SK-N-SH (cell line): ENCODE measurements at regions not wholly inside any gene's neighbourhood (a gene's known extent, or its start where the extent isn't known, plus 50 kb on each side); places are given as distances from the start of the nearest gene placed in this dataset.

Experiments used
- CTCF ChIA-PET: fragments of 300-600, 350-600 bp; formaldehyde crosslinking; extraction: SDS; loops from one replicate; lab custom pipeline; 2021; lab: Yijun Ruan, JAX
- POLR2A ChIA-PET: fragments of 350-600 bp; sonication (Branson Sonifier 250); formaldehyde crosslinking; extraction: SDS; loops from one replicate; lab custom pipeline; 2020; ENCODE audit warnings: antibody characterized with exemption, inconsistent platforms; lab: Yijun Ruan, JAX
- DNase-seq: peaks from one replicate; pipeline ENCODE4 v3.0.0; 2012
- H2AFZ ChIP-seq: fragments of 200-600 bp; sonication (generic); 2 replicates; pipeline ENCODE4 v1.8.1; 2016; ENCODE audit warnings: antibody characterized with exemption, mild to moderate bottlenecking, low read depth
- H3F3A ChIP-seq: fragments of 200-600 bp; sonication (generic); replicated peaks from 2 replicates; pipeline ENCODE3; 2016; ENCODE audit warnings: antibody characterized with exemption, mild to moderate bottlenecking; ENCODE audit not compliant: insufficient read depth
- H3K27ac ChIP-seq, 2 experiments: fragments of 200-500 bp in 1 of 2; fragments of 200-600 bp in 1 of 2; sonication (Bioruptor generic) in 1 of 2; sonication (generic), shearing (Covaris generic) in 1 of 2; 2 replicates each; pipeline versions ENCODE4 v1.5.1 to v1.6.1; 2014 to 2016; ENCODE audit warnings: low read depth in 2 of 2, inconsistent platforms in 1 of 2, low read length in 1 of 2, mild to moderate bottlenecking in 1 of 2, mixed read lengths in 1 of 2
- H3K27me3 ChIP-seq: fragments of 200-600 bp; sonication (generic), shearing (Covaris generic); 2 replicates; pipeline ENCODE4 v1.6.1; 2016; ENCODE audit warnings: mixed run types; ENCODE audit not compliant: insufficient read depth
- H3K36me3 ChIP-seq, 2 experiments: fragments of 200-500 bp in 1 of 2; fragments of 200-600 bp in 1 of 2; sonication (Bioruptor generic) in 1 of 2; sonication (generic) in 1 of 2; replicated peaks in 1 of 2; 2 replicates each; pipeline versions ENCODE3 to v1.5.1; 2014 to 2016; ENCODE audit warnings: low read length in 1 of 2, mild to moderate bottlenecking in 1 of 2; ENCODE audit not compliant: insufficient read depth in 2 of 2, control insufficient read depth in 1 of 2
- H3K4me1 ChIP-seq, 2 experiments: fragments of 200-500 bp in 1 of 2; fragments of 200-600 bp in 1 of 2; sonication (Bioruptor generic) in 1 of 2; sonication (generic), shearing (Covaris generic) in 1 of 2; 2 replicates each; pipeline versions ENCODE4 v1.5.1 to v1.6.1; 2014 to 2016; ENCODE audit warnings: low read depth in 1 of 2, low read length in 1 of 2, mixed run types in 1 of 2; ENCODE audit not compliant: insufficient read depth in 2 of 2, control insufficient read depth in 1 of 2
- H3K4me2 ChIP-seq: fragments of 200-600 bp; sonication (generic), shearing (Covaris generic); 2 replicates; pipeline ENCODE4 v1.6.1; 2017; ENCODE audit warnings: mixed run types
- H3K4me3 ChIP-seq, 2 experiments: fragments of 200-500 bp in 1 of 2; fragments of 200-600 bp in 1 of 2; sonication (Bioruptor generic) in 1 of 2; sonication (generic), shearing (Covaris generic) in 1 of 2; 2 replicates each; pipeline versions ENCODE4 v1.5.1 to v1.8.1; 2014 to 2016; ENCODE audit warnings: low read depth in 2 of 2, inconsistent platforms in 1 of 2, low read length in 1 of 2, mild to moderate bottlenecking in 1 of 2, mixed read lengths in 1 of 2, moderate library complexity in 1 of 2
- H3K79me2 ChIP-seq: fragments of 200-600 bp; sonication (generic); 2 replicates; pipeline ENCODE4 v1.8.1; 2017; ENCODE audit warnings: mild to moderate bottlenecking; ENCODE audit not compliant: insufficient read depth
- H3K9ac ChIP-seq: fragments of 200-600 bp; sonication (generic); 2 replicates; pipeline ENCODE4 v1.6.1; 2017; ENCODE audit warnings: mixed run types
- H3K9me2 ChIP-seq: fragments of 200-600 bp; sonication (generic); 2 replicates; pipeline ENCODE4 v1.6.1; 2017; ENCODE audit warnings: mixed run types
- H3K9me3 ChIP-seq: fragments of 200-600 bp; sonication (generic); 2 replicates; pipeline ENCODE4 v1.6.1; 2017; ENCODE audit warnings: mixed run types, mild to moderate bottlenecking, moderate library complexity
- H4K20me1 ChIP-seq: fragments of 200-600 bp; sonication (generic); 2 replicates; pipeline ENCODE4 v1.6.1; 2017; ENCODE audit warnings: mild to moderate bottlenecking, mixed run types; ENCODE audit not compliant: insufficient read depth
- EZH2phosphoT487 ChIP-seq: fragments of 200-600 bp; sonication (generic); IDR thresholded peaks from 2 replicates; pipeline ENCODE4 v1.6.1; 2017; ENCODE audit warnings: low read depth, mixed run types, mild to moderate bottlenecking, antibody characterized with exemption, moderate library complexity, borderline replicate concordance
- FOXJ3 ChIP-seq: sonication (generic); formaldehyde crosslinking; IDR thresholded peaks from 2 replicates; pipeline ENCODE4 v1.5.1; 2020; ENCODE audit warnings: mild to moderate bottlenecking, missing genetic modification reagents
- GABPA ChIP-seq: IDR thresholded peaks from 2 replicates; pipeline ENCODE4 v1.4.0; 2012; ENCODE audit warnings: low read depth, mild to moderate bottlenecking
- GATA2 ChIP-seq: sonication (generic); formaldehyde crosslinking; IDR thresholded peaks from 2 replicates; pipeline ENCODE4 v1.5.0; 2020; ENCODE audit warnings: mild to moderate bottlenecking, missing genetic modification reagents
- JUND ChIP-seq: IDR thresholded peaks from 2 replicates; pipeline ENCODE4 v1.4.0; 2012
- MAX ChIP-seq: IDR thresholded peaks from 2 replicates; pipeline ENCODE4 v1.4.0; 2012; ENCODE audit warnings: low read depth
- MEF2A ChIP-seq: IDR thresholded peaks from 2 replicates; pipeline ENCODE4 v1.4.0; 2012; ENCODE audit warnings: low read depth, borderline replicate concordance
- MXI1 ChIP-seq: IDR thresholded peaks from 2 replicates; pipeline ENCODE4 v1.6.1; 2012; ENCODE audit warnings: mild to moderate bottlenecking, low read depth, low read length, improper control_type of control experiment
- NFIC ChIP-seq: IDR thresholded peaks from 2 replicates; pipeline ENCODE4 v1.4.0; 2012; ENCODE audit warnings: borderline replicate concordance
- POLR2AphosphoS5 ChIP-seq: IDR thresholded peaks from 2 replicates; pipeline ENCODE4 v1.6.1; 2012; ENCODE audit warnings: low read depth, low read length
- RAD21 ChIP-seq: IDR thresholded peaks from 2 replicates; pipeline ENCODE4 v1.6.1; 2012; ENCODE audit warnings: mild to moderate bottlenecking, low read length
- RCOR1 ChIP-seq: fragments of 150-350 bp; IDR thresholded peaks from 2 replicates; pipeline ENCODE4 v1.6.1; 2017; ENCODE audit warnings: antibody characterized with exemption, low read length
- RXRA ChIP-seq: IDR thresholded peaks from 2 replicates; pipeline ENCODE4 v1.4.0; 2012; ENCODE audit warnings: low read depth, mild to moderate bottlenecking, borderline replicate concordance
- SIN3A ChIP-seq: IDR thresholded peaks from 2 replicates; pipeline ENCODE4 v1.6.1; 2012; ENCODE audit warnings: low read depth, mild to moderate bottlenecking, low read length, moderate library complexity, borderline replicate concordance
- SMC3 ChIP-seq: IDR thresholded peaks from 2 replicates; pipeline ENCODE4 v1.6.1; 2012; ENCODE audit warnings: low read depth, low read length, improper control_type of control experiment
- TCF12 ChIP-seq: IDR thresholded peaks from 2 replicates; pipeline ENCODE4 v1.4.0; 2012
- TEAD4 ChIP-seq: IDR thresholded peaks from 2 replicates; pipeline ENCODE4 v1.4.0; 2012; ENCODE audit warnings: mild to moderate bottlenecking, borderline replicate concordance; ENCODE audit not compliant: insufficient read depth
- WGBS: methylation state at CpG from one replicate; pipeline ENCODE4 v1.1.6; 2017; ENCODE audit warnings: low lambda C conversion rate; 5-methylcytosine and 5-hydroxymethylcytosine counted together
- TF ChIP-seq, protein P1 (sequence below): fragments of 200-600 bp; sonication (generic); IDR thresholded peaks from 2 replicates; pipeline ENCODE4 v1.6.1; 2017; ENCODE audit warnings: antibody characterized with exemption, mild to moderate bottlenecking, moderate library complexity
- TF ChIP-seq, protein P2 (sequence below): fragments of 150-350 bp; IDR thresholded peaks from 2 replicates; pipeline ENCODE4 v1.6.1; 2017; ENCODE audit warnings: antibody characterized with exemption, low read length, low read depth, borderline replicate concordance
- TF ChIP-seq, protein P3 (sequence below): IDR thresholded peaks from 2 replicates; pipeline ENCODE4 v1.6.1; 2012; ENCODE audit warnings: mild to moderate bottlenecking, low read depth, low read length, moderate library complexity

- Histone ChIP-seq H3K79me2 (no peaks in the 10 kb centered on the region), H3K27ac (peak overlapping the region in 1 of 2 experiments; percentile 97; a peak in 2 of 4 replicates)
Observed at GRCh38 chr3:30350011-30350410, 256.4 kb upstream of the TGFBR2 start.

More at GRCh38 chr3:30350011-30350410, 256.4 kb upstream of the TGFBR2 start:
- Histone ChIP-seq H3K27me3 (no peaks in the 10 kb centered on the region), H3K9me2 (no peaks in the 10 kb centered on the region), H4K20me1 (no peaks in the 10 kb centered on the region), H3K36me3 (no peaks in the 10 kb centered on the region), H3K9me3 (no peaks in the 10 kb centered on the region), H2AFZ (peak overlapping the region; percentile 58), H3K4me3 (no peak overlapping the region), H3F3A (peaks cover 50% of the 10 kb centered on the region), H3K9ac (no peak overlapping the region), H3K4me2 (no peak overlapping the region), H3K4me1 (peaks cover 6 to 79% of the 10 kb centered on the region in 2 experiments)
- TF ChIP-seq SMC3 (no peak), RAD21 (no peak), MEF2A (no peak), JUND (no peak), GATA2 (CRISPR knock-in tag) (no peak), RCOR1 (no peak), FOXJ3 (CRISPR knock-in tag) (no peak), POLR2AphosphoS5 (no peak), GABPA (no peak), MAX (no peak), EZH2phosphoT487 (no peak), TCF12 (no peak), MXI1 (no peak), RXRA (no peak), SIN3A (no peak), NFIC (no peak), TEAD4 (no peak)
- TF ChIP-seq, protein P1, sequence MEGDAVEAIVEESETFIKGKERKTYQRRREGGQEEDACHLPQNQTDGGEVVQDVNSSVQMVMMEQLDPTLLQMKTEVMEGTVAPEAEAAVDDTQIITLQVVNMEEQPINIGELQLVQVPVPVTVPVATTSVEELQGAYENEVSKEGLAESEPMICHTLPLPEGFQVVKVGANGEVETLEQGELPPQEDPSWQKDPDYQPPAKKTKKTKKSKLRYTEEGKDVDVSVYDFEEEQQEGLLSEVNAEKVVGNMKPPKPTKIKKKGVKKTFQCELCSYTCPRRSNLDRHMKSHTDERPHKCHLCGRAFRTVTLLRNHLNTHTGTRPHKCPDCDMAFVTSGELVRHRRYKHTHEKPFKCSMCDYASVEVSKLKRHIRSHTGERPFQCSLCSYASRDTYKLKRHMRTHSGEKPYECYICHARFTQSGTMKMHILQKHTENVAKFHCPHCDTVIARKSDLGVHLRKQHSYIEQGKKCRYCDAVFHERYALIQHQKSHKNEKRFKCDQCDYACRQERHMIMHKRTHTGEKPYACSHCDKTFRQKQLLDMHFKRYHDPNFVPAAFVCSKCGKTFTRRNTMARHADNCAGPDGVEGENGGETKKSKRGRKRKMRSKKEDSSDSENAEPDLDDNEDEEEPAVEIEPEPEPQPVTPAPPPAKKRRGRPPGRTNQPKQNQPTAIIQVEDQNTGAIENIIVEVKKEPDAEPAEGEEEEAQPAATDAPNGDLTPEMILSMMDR, result no peak
- TF ChIP-seq, protein P2, sequence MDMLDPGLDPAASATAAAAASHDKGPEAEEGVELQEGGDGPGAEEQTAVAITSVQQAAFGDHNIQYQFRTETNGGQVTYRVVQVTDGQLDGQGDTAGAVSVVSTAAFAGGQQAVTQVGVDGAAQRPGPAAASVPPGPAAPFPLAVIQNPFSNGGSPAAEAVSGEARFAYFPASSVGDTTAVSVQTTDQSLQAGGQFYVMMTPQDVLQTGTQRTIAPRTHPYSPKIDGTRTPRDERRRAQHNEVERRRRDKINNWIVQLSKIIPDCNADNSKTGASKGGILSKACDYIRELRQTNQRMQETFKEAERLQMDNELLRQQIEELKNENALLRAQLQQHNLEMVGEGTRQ, result no peak
- TF ChIP-seq, protein P3, sequence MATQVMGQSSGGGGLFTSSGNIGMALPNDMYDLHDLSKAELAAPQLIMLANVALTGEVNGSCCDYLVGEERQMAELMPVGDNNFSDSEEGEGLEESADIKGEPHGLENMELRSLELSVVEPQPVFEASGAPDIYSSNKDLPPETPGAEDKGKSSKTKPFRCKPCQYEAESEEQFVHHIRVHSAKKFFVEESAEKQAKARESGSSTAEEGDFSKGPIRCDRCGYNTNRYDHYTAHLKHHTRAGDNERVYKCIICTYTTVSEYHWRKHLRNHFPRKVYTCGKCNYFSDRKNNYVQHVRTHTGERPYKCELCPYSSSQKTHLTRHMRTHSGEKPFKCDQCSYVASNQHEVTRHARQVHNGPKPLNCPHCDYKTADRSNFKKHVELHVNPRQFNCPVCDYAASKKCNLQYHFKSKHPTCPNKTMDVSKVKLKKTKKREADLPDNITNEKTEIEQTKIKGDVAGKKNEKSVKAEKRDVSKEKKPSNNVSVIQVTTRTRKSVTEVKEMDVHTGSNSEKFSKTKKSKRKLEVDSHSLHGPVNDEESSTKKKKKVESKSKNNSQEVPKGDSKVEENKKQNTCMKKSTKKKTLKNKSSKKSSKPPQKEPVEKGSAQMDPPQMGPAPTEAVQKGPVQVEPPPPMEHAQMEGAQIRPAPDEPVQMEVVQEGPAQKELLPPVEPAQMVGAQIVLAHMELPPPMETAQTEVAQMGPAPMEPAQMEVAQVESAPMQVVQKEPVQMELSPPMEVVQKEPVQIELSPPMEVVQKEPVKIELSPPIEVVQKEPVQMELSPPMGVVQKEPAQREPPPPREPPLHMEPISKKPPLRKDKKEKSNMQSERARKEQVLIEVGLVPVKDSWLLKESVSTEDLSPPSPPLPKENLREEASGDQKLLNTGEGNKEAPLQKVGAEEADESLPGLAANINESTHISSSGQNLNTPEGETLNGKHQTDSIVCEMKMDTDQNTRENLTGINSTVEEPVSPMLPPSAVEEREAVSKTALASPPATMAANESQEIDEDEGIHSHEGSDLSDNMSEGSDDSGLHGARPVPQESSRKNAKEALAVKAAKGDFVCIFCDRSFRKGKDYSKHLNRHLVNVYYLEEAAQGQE, result no peak
- ChIA-PET CTCF (no interaction called here), POLR2A (no interaction called here)
- 73% methylated on average over 4 of the region's 4 CpGs for WGBS
- no peak for DNase-seq
